HG02943 (cell line): ENCODE measurements at regions not wholly inside any gene's neighbourhood (a gene's known extent, or its start where the extent isn't known, plus 50 kb on each side); places are given as distances from the start of the nearest gene placed in this dataset.
"Not testable (repeated sequence)": the region's sequence is repeated elsewhere in the genome, so short reads cannot be mapped to it uniquely, and the experiment has no call there.

ENCODE experiments used
- ATAC-seq: cut with Tn5 transposase; IDR thresholded peaks from one replicate; pipeline ENCODE4 v1.9.1; 2021; ENCODE audit warnings: mild to moderate bottlenecking, low read depth, moderate library complexity; ENCODE audit not compliant: unreplicated experiment

GRCh38 chr13:53101883-53102282 lies 73.3 kb downstream of the OLFM4 start:
- no peak for ATAC-seq

- no peak for ATAC-seq
These were observed 75.5 kb downstream of the OLFM4 start for GRCh38 chr13:53104136-53104535.

- ATAC-seq = no peak
These were observed 76.9 kb downstream of the OLFM4 start for GRCh38 chr13:53105477-53105876.

- ATAC-seq = no peak
These were observed 77.3 kb downstream of the OLFM4 start for GRCh38 chr13:53105890-53106289.

- ATAC-seq = no peak
These were observed 81.6 kb downstream of the OLFM4 start for GRCh38 chr13:53110181-53110580.

GRCh38 chr13:53110614-53111013 lies 82.0 kb downstream of the OLFM4 start:
- no peak for ATAC-seq

- no peak for ATAC-seq
These were observed 83.9 kb downstream of the OLFM4 start for GRCh38 chr13:53112522-53112921.

- not testable (repeated sequence) for ATAC-seq
These were observed 88.4 kb downstream of the OLFM4 start for GRCh38 chr13:53117048-53117447.

GRCh38 chr13:53121131-53121773 lies 92.6 kb downstream of the OLFM4 start:
- no peak for ATAC-seq

GRCh38 chr13:53121919-53122318 lies 93.3 kb downstream of the OLFM4 start:
- ATAC-seq = no peak

- ATAC-seq = no peak
These were observed 94.9 kb downstream of the OLFM4 start for GRCh38 chr13:53123536-53123935.

GRCh38 chr13:53124623-53125022 lies 96.0 kb downstream of the OLFM4 start:
- ATAC-seq = no peak

- ATAC-seq = no peak
These were observed 98.2 kb downstream of the OLFM4 start for GRCh38 chr13:53126841-53127245.

- no peak for ATAC-seq
These were observed 98.8 kb downstream of the OLFM4 start for GRCh38 chr13:53127373-53127772.

GRCh38 chr13:53129864-53130393 lies 101.3 kb downstream of the OLFM4 start:
- no peak for ATAC-seq

- ATAC-seq = no peak
These were observed 102.7 kb downstream of the OLFM4 start for GRCh38 chr13:53131361-53131760.

- ATAC-seq = no peak
These were observed 106.7 kb downstream of the OLFM4 start for GRCh38 chr13:53135301-53135700.

GRCh38 chr13:53136554-53137215 lies 108.1 kb downstream of the OLFM4 start:
- no peak for ATAC-seq

GRCh38 chr13:53137779-53138178 lies 109.2 kb downstream of the OLFM4 start:
- ATAC-seq = no peak

GRCh38 chr13:53138376-53139036 lies 109.9 kb downstream of the OLFM4 start:
- no peak for ATAC-seq

- no peak for ATAC-seq
These were observed 112.7 kb downstream of the OLFM4 start for GRCh38 chr13:53141336-53141735.

GRCh38 chr13:53142306-53142705 lies 113.7 kb downstream of the OLFM4 start:
- ATAC-seq = no peak
